Body of pancreas (tissue), 4 donors: ENCODE measurements at regions not wholly inside any gene's neighbourhood (a gene's known extent, or its start where the extent isn't known, plus 50 kb on each side); places are given as distances from the start of the nearest gene placed in this dataset.

Experiments used
- ATAC-seq: fragments of 150-250 bp; one replicate; pipeline ENCODE4 v1.9.1; 2016
- DNase-seq, 4 donors: peaks; one replicate each; pipeline ENCODE4 v3.0.0-alpha.2; 2019
- H3K27ac ChIP-seq, 4 donors: fragments of 200-600 bp; sonication (generic); 1 replicate in 3 of 4; 2 replicates in 1 of 4; pipeline versions ENCODE4 v1.5.1 to v1.6.1; 2016 to 2019; ENCODE audit warnings: mild to moderate bottlenecking in 1 of 4, mixed read lengths in 1 of 4, moderate library complexity in 1 of 4
- H3K27me3 ChIP-seq, 2 donors: fragments of 200-600 bp; sonication (generic); one replicate each; pipeline ENCODE4 v1.6.0; 2016; ENCODE audit warnings: mild to moderate bottlenecking in 1 of 2
- H3K36me3 ChIP-seq, 2 donors: fragments of 200-600 bp; sonication (generic); replicated peaks in 1 of 2; 2 replicates each; pipeline ENCODE4 v1.5.1; 2016; ENCODE audit warnings: low read depth in 2 of 2; ENCODE audit not compliant: insufficient read depth in 1 of 2
- H3K4me1 ChIP-seq: fragments of 200-600 bp; sonication (generic); one replicate; pipeline ENCODE4 v1.6.0; 2016
- H3K4me3 ChIP-seq, 2 donors: fragments of 200-600 bp; sonication (generic); 1 replicate in 1 of 2; 2 replicates in 1 of 2; pipeline ENCODE4 v1.5.1; 2016 to 2019
- H3K9me3 ChIP-seq, 3 donors: fragments of 200-600 bp; sonication (generic); 1 replicate in 2 of 3; 2 replicates in 1 of 3; pipeline ENCODE4 v1.5.1; 2016
- CTCF ChIP-seq, 7 experiments: fragments of 450-650 bp in 4 of 7; fragments of 200-600 bp in 3 of 7; sonication (generic) in 3 of 7; IDR thresholded peaks; one replicate each; pipeline ENCODE4 v1.5.1; 2016 to 2019; ENCODE audit warnings: antibody characterized with exemption in 7 of 7
- POLR2A ChIP-seq, 3 donors: fragments of 450-650 bp; IDR thresholded peaks; one replicate each; pipeline ENCODE4 v1.6.1; 2016; ENCODE audit warnings: antibody characterized with exemption in 3 of 3, mild to moderate bottlenecking in 2 of 3
- WGBS, 2 donors: methylation state at CpG; one replicate each; pipeline ENCODE4 v1.1.5; 2017; 5-methylcytosine and 5-hydroxymethylcytosine counted together
- intact Hi-C: fragments of 100-400 bp; cut with DNase I; formaldehyde crosslinking; loops from one replicate; pipeline ENCODE4 v1.15.1; 2023

GRCh38 chr20:50400705-50401586, 109.2 kb upstream of the PTPN1 start:
- DNase-seq (no peak), ATAC-seq (no peak)
- Histone ChIP-seq H3K9me3 (no peaks in the 10 kb centered on the region), H3K4me1 (peaks cover 42% of the 10 kb centered on the region), H3K36me3 (no peaks in the 10 kb centered on the region), H3K4me3 (no peak overlapping the region), H3K27ac (peak overlapping the region in 3 of 4 donors; percentile 54 to 65 (median 61)), H3K27me3 (no peaks in the 10 kb centered on the region)
- WGBS, 2 donors: 84 to 90% methylated on average over 17 of the region's 17 CpGs
- no peak for TF ChIP-seq CTCF (IDR thresholded peaks at IDR 0.05)
- TF ChIP-seq POLR2A (IDR thresholded peaks at IDR 0.05): no peak
- intact Hi-C loops: no loop called here

GRCh38 chr20:50401587-50402418, 108.4 kb upstream of the PTPN1 start:
- Histone ChIP-seq H3K27me3 (no peaks in the 10 kb centered on the region), H3K27ac (no peak overlapping the region), H3K4me3 (no peak overlapping the region), H3K36me3 (no peaks in the 10 kb centered on the region), H3K9me3 (no peaks in the 10 kb centered on the region), H3K4me1 (peaks cover 41% of the 10 kb centered on the region)
- no peak for ATAC-seq
- peak in 3 of 4 donors; percentile 47 to 64 (median 54) for DNase-seq
- TF ChIP-seq POLR2A (IDR thresholded peaks at IDR 0.05) (no peak), CTCF (IDR thresholded peaks at IDR 0.05) (no peak)
- 80 to 84% methylated on average over 9 of the region's 9 CpGs for WGBS, 2 donors
- intact Hi-C loops: no loop called here

GRCh38 chr20:50403565-50404418, 106.4 kb upstream of the PTPN1 start:
- TF ChIP-seq POLR2A (IDR thresholded peaks at IDR 0.05) (no peak), CTCF (IDR thresholded peaks at IDR 0.05) (no peak)
- Histone ChIP-seq H3K4me1 (peaks cover 37% of the 10 kb centered on the region), H3K36me3 (no peaks in the 10 kb centered on the region), H3K27ac (no peak overlapping the region), H3K9me3 (no peaks in the 10 kb centered on the region), H3K4me3 (no peak overlapping the region), H3K27me3 (no peaks in the 10 kb centered on the region)
- intact Hi-C loops: no loop called here
- 56% methylated on average over 13 of the region's 13 CpGs for WGBS, 2 donors
- DNase-seq (no peak), ATAC-seq (no peak)

- no peak for ATAC-seq
Observed at GRCh38 chr20:50404419-50405234, 105.6 kb upstream of the PTPN1 start.

More at GRCh38 chr20:50404419-50405234, 105.6 kb upstream of the PTPN1 start:
- Histone ChIP-seq H3K4me1 (peaks cover 28% of the 10 kb centered on the region), H3K27me3 (no peaks in the 10 kb centered on the region), H3K4me3 (no peak overlapping the region), H3K27ac (no peak overlapping the region), H3K36me3 (no peaks in the 10 kb centered on the region), H3K9me3 (no peaks in the 10 kb centered on the region)
- TF ChIP-seq POLR2A (IDR thresholded peaks at IDR 0.05) (no peak), CTCF (IDR thresholded peaks at IDR 0.05) (no peak)
- intact Hi-C loops: no loop called here
- no peak for DNase-seq
- 81 to 86% methylated on average over 7 to 9 of the region's 9 CpGs for WGBS, 2 donors
